NCI-H2227 (cell line): ENCODE measurements at regions not wholly inside any gene's neighbourhood (a gene's known extent, or its start where the extent isn't known, plus 50 kb on each side); places are given as distances from the start of the nearest gene placed in this dataset.
"Not testable (repeated sequence)": the region's sequence is repeated elsewhere in the genome, so short reads cannot be mapped to it uniquely, and the experiment has no call there.

ENCODE experiments used
- DNase-seq: peaks from one replicate; lab custom pipeline; 2025; ENCODE audit not compliant: unreplicated experiment; lab: John Stamatoyannopoulos, UW

GRCh38 chr3:174336784-174337183 is 522.4 kb upstream of the NAALADL2 start:
- no peak for DNase-seq

DNA sequence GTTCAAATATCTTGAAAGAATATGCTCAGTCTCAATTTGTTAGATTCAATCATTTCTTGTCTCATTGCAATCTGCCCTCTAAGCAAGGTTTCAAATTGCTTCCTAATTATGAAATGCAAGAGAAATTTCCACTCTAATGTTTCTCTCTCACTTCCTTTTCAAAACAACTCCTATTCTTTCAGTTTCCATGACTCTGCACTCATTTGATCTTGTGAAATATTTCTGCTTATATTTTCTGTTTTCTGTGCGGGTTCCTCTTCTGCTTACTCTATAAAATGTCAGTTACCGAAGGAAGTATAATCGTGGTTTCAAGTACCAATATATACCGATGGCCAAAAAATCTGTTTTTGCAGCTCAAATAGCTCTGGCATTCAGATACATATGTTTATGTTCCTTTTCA is 521.9 kb upstream of the NAALADL2 start:
- DNase-seq: no peak

DNA sequence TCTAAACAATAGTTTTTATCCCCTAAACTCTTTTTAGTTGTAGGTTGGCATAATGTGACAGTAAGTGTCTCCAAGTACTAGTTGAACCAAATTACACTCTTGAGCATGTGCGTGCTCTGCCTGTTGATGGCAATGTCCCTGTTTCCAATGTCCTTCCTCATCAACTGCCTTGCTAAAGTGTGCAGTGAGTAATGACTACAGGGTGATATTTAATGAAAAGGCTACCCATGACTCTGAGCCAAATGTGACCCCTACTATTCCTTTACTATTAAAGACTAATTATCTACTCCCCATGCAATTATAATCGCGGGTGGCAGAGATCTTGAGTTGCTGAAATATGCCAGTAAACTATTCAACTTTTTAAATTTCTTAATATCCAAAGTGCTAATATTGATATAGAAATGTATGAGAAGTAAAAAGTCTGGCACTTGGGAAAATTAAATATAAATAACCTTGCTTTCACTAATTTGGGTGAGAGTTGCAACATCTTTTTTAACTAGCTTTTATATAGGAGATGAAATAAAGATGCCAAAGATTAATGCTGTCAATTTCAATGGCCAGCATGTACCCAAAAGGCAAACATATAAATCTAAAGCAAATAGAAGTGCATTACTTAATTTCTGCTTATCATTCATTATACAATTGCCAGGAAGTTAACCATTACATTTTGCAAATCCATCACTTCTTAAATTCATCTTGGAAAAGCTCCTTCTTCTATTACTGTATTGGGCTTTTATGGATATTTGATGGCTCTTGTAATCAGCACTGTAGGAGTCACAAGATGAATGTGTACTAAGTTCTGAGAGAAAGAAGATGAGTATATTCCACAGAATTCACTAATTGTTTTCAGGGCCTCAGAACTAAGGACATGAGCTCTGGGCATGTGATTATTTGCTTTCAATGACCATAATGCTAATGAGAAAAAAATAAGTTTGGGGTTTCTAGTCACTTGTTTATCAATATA is 518.2 kb upstream of the NAALADL2 start:
- DNase-seq: peak; percentile 5

DNA sequence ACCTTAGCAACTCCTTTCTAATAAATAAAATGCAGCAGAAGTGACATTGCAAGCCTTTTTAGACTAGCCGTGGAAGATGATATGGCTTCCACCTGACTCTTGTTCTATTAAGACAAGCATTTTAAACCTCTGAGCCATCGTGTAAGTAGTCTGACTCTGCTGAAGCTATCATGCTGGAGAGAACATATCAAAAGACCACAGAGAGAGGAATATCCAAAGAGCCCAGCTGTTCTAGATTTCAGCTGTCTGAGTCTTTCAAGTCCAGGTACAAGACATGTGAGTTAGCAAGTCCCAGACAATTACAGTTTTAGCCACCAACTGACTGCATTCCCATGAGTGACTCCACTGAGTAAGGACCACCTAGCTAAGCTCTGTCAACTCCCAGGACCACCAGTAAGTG is 517.0 kb upstream of the NAALADL2 start:
- DNase-seq: no peak

GRCh38 chr3:174342941-174343501 is 516.1 kb upstream of the NAALADL2 start:
- DNase-seq: peak; percentile 77

- no peak for DNase-seq
These were observed 513.0 kb upstream of the NAALADL2 start for GRCh38 chr3:174346141-174346540.

- DNase-seq: no peak
These were observed 512.6 kb upstream of the NAALADL2 start for GRCh38 chr3:174346571-174346970.

DNA sequence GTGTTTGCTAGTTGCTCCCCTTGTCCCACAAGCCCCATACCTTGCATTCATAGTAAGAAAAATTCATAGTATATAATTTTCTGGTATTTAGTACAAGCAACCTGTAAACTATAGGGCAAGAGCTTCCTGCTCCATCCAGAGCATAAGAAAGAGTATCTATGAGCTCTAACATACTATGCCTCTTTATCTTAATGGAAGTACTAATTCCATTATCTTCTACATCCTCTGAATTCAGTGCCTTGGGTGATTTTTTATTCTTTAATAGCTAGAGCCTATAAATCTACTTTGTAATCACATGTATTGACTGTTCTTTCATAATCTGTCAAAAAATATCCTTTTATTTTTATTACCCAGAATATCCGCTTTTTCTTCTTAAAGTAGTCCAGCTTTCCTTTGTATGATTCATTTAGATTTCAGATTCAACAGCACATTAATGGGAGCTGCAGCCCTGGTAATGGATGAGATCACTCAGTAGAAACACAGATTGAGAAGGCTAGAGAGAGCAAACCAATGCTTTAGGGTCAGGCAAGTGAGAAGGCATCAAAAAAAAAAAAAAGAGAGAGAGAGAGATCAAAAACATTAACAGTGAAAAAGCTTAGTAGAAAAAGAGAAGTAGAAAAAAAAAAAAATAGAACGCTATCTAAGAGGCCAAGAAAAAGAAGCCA is 511.5 kb upstream of the NAALADL2 start:
- no peak for DNase-seq

DNA sequence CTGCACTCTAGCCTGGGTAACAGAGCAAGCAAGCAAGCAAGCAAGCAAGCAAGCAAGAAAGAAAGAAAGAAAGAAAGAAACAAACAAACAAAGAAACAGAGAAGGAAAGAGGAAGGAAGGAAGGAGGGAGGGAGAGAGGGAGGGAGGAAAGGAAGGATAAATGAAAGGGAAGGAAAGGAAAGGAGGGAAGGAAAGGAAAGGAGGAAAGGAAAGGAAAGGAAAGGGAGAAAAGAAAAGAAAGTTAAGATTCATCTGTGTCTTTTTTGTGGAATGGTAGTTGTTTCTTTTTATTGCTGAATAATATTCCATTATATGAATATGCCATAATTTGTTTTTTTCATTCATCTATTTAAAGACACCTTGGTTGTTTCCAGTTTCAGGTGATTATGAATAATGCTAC is 506.9 kb upstream of the NAALADL2 start:
- no peak for DNase-seq

GRCh38 chr3:174355505-174355904 is 503.6 kb upstream of the NAALADL2 start:
- DNase-seq: peak; percentile 7

GRCh38 chr3:174356596-174356995 is 502.5 kb upstream of the NAALADL2 start:
- DNase-seq: no peak

- no peak for DNase-seq
These were observed 500.9 kb upstream of the NAALADL2 start for GRCh38 chr3:174358252-174358651.

GRCh38 chr3:174362556-174362955 is 496.6 kb upstream of the NAALADL2 start:
- DNase-seq: no peak

- DNase-seq: no peak
These were observed 495.9 kb upstream of the NAALADL2 start for GRCh38 chr3:174363256-174363655.

DNA sequence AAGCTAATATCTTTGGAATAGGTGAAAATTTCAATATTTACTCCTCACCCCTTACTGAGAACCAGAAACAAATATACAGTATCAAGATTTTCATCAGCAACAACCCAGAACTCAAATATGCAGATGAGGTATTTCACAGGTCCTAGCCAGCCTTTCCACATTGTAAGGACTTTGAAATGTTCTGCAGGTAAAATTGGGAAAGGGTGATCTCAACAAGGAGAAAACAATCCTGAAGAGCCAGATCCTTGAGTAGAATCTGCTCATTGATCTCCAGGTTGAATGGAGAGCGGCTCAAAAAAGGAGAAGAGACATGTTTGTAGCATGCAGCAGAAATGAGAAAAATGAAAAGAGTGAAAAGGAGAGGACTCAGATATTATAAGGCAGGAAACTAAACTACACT is 493.3 kb upstream of the NAALADL2 start:
- no peak for DNase-seq

- DNase-seq: not testable (repeated sequence)
These were observed 492.2 kb upstream of the NAALADL2 start for GRCh38 chr3:174366904-174367303.

- DNase-seq: no peak
These were observed 482.8 kb upstream of the NAALADL2 start for GRCh38 chr3:174376346-174376745.

DNA sequence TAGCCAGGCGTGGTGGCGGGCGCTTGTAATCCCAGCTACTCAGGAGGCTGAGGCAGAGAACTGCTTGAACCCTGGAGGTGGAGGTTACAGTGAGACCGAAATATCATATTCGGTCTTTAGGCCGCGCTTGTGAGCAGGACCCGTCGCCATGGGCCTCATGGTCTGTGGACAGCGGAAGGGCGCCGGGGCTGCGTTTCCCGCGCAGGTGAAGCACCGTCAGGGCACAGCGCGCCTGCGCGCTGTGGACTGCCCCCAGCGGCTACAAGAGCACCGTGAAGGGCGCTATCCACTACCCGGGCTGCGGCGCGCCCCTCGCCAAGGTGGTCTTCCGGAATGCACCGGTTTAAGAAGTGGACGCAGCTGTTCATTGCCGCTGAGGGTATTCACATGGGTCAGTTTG is 482.0 kb upstream of the NAALADL2 start:
- DNase-seq: no peak

DNA sequence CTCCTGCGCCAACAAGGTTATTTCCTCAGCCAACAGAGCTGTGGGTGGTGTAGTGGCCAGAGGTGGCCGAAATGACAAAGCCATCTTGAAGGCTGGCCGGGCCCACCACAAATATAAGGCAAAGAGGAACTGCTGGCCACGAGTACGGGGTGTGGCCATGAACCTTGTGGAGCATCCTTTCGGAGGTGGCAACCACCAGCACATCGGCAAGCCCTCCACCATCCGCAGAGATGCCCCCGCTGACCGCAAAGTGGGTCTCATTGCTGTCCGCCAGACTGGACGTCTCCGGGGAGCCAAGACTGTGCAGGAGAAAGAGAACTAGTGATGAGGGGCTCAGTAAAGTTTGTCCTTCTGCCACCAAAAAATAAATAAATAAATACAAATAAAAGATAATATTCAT is 481.4 kb upstream of the NAALADL2 start:
- no peak for DNase-seq

DNA sequence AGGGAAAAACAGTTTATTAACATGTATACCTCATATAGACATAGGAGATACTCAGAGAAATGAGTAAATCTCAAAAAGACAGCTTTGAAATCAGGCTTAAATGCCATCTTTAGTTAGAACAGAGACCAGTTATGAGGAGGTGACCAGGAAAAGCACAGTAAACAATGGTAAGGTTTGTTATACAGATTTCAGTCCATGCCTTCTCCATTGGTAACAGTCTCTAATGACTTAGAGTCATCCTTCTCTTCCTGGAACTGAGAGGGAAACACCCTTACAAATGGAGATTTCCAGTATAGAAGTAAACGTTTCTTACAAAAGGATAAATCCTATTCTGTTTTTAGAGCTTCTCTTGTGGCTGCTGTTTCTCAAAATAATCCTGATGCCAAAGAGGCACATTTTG is 476.3 kb upstream of the NAALADL2 start:
- DNase-seq: no peak

DNA sequence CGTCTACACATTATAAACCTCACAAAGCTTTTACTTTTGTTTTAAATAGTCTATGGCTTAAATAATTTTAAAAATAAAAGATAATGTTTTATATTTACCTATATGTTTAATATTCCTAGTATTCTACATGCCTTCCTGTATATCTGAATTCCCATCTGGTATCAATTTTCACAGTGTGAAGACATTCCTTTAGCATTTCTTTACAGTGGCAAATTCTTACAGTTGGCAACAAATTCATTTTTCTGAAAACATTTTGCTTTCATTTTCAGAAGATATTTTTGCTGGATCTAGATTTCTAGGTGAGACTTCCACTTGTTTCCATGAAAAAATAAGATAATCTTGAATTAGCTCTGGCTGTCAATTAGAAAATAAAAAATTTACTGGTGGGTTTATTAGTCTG is 471.4 kb upstream of the NAALADL2 start:
- DNase-seq: no peak

GRCh38 chr3:174397848-174398247 is 461.3 kb upstream of the NAALADL2 start:
- peak; percentile 17 for DNase-seq
